Stimulated activated CD4-positive, alpha-beta T cell treated with anti-CD3 and anti-CD28 coated beads, Interleukin-2, amount 100 ng/mL, for 48 hours (primary cell): ENCODE measurements at regions not wholly inside any gene's neighbourhood (a gene's known extent, or its start where the extent isn't known, plus 50 kb on each side); places are given as distances from the start of the nearest gene placed in this dataset.

ENCODE experiments used
- DNase-seq, 2 donors: peaks; one replicate each; pipeline ENCODE4 v3.0.0-alpha.2; 2020

DNA sequence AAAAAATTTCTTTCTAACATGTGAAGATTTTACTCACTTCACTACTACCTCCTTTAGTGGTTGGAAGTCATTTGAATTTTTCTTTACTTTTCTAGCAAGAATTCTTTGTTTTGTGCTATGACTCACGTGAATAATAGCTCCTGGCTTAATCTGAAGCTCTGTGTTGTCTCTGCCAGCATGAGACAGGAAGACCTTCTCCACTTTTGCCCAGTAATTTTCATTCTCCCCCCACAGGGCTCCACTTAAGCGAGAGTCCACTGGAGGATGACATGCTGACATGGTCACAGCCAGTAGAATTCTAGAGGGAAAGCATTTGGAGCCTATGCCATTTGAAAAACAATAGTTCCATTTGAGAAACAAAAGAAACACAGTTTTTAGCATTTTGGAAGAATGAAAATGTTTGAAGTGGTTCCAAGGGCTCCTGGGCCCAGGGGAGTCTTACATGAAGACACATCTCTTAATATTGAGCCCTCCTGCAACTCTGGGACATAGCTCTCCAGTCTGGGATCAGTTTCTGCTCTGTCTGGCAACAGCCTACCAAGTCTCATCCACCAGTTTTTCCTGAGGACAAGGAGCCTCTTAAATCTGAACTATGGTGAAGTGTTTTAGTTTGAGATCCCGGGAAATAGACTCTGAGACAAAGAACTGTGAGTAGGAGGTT lies 231.4 kb downstream of the PAX1 start:
- DNase-seq, result no peak

DNA sequence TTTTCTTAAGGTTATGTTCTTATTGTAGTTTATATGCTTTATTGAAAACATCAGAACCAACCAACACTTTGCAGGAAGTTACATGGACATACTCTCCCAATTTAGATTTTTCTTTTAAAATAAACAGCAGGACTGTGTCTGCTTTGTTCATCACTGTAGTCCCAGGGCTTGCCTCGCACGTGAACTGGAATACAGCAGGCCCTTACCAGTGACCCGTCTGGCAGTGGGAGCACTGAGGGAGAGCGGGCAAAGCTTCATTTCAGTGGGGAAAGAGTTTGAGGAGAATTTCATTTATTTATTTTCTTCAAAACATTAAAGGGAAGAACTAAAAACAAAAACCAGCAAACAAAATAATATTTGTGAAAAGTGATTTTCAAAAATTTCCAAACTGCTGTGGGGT lies 230.8 kb downstream of the PAX1 start:
- DNase-seq, result no peak

GRCh38 chr20:21933526-21933925 lies 228.1 kb downstream of the PAX1 start:
- DNase-seq, result no peak

GRCh38 chr20:21921251-21921650 lies 215.8 kb downstream of the PAX1 start:
- DNase-seq, result no peak

DNA sequence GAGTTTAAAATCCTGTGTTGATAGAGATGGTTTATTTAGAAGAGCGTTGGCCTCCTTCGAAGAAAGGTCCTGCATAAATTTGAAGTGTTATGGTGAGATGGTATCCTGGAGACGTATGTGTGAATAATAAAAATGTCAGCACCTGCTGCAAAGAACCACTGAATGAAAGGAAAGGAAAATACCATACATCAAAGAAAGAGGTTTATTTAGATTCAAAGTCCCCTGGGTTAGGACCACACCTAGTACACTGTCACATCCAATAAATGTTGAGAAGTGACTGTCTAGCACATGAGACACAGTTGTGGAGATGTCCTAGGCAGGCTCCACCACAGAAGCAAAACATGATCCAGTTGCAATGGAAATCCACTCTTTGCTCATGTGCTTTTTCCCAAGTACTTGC lies 214.7 kb downstream of the PAX1 start:
- no peak for DNase-seq

DNA sequence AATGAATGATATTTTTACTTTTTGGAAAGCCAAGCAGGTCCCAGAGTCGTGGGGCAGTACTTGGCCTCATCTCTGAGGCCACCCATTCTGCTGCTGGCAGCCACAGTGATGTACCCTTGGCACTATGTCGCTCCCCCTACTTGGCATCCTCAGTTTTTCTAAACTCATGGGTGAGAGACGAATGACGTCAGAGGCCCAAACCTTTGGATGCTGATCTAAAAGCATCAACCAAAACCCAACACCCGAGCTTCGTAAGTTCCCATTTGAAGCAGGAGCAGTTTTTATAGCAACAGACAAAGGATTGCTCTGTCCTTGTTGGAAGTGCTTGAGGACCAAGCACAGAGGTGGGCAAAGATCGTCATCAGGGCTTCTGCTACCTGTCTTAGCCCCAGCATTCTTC lies 212.9 kb downstream of the PAX1 start:
- DNase-seq, result no peak

DNA sequence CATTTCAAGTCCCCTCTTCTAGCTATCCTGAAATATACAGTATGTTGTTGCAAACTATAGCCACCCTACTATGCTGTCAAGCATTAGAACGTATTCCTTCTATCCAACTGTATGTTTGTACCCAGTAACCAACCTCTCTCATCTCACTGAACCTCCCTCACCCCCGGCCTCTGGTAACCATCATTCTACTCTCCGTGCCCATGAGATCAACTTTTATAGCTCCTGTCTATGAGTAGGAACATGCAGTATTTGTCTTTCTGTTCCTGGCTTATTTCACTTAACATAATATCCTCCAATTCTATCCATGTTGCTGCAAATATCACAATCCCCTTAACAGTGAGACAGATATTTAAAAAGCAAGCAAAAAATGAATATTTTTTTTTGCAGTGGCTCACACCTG lies 196.9 kb downstream of the PAX1 start:
- DNase-seq, result no peak

DNA sequence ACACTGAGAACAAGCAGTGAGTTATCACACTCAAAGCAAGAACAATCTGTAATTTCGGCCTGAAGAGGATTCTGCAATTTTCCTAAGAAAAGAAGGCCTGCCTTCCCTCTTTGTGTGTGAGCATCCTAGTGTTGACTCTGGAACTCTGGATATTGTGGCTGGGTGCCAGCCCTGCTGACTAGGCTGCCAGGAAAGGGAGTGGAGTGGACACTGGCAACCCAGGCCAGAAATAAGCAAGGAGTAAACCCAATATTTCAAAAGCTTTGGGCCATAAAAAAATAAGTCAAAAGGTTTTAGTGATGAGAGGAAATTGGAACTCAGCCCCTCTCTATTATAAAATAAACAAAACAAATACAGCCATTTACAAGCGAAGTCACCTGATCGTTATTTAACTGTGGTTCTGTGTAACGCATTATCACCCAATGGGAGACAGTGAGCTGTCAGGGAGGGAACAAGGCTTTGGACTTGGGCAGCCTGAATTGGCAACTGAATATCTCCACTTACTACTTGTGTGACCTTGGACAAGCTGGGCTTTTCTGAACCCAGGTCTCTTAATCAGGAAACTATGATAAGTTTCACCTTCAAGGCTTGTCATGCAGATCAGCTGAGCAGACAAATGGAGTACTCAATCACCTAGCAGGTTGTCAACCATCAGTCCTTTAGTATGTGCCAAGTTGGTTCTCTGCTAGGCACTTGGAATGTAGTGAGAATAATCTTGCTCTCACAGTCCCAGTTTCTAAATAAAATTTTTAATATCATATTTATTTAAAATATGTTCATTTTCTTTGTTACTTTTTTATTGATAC lies 196.2 kb downstream of the PAX1 start:
- DNase-seq, result no peak

GRCh38 chr20:21900431-21900830 lies 195.0 kb downstream of the PAX1 start:
- no peak for DNase-seq

DNA sequence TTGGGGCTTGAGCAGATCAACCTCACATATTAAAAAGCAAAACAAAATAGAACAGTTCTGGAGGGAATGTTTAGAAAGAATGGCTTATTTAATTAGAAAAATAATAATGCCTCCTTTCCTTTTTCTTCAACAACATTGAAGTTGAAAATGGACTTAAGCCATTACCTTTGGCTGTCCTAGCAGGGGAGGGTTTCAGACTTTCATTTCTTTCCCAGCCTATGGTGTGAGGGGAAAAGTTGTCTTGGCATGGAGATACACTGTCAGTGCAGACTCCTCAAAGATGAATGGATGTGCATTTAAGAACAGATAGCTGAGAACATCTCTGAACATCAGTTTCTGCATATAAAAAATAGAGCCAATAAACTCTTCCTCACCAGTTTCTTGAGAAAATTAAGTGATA lies 169.5 kb downstream of the PAX1 start:
- no peak for DNase-seq

GRCh38 chr20:21874127-21874526 lies 168.7 kb downstream of the PAX1 start:
- no peak for DNase-seq

GRCh38 chr20:21873291-21873690 lies 167.8 kb downstream of the PAX1 start:
- DNase-seq, result no peak

GRCh38 chr20:21867811-21868210 lies 162.3 kb downstream of the PAX1 start:
- DNase-seq, result no peak

DNA sequence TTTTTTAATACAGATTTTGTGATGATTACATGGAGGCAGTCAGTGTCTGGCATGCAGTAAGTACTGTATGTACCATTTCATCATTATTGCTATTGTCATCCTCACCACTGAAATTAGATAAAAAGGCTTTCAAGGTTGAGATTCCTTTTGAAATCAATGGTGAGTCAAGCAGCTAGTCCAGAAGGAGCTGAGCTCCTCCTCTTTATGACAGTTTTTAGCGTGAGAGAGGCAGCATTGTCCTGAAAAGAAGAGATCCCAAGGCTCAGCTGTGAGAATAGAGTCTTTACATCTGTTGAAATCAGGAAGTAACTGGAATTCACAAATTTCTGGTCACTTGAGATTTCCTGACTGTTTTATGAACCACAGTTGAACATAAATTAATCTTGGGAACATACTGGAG lies 161.9 kb downstream of the PAX1 start:
- no peak for DNase-seq

DNA sequence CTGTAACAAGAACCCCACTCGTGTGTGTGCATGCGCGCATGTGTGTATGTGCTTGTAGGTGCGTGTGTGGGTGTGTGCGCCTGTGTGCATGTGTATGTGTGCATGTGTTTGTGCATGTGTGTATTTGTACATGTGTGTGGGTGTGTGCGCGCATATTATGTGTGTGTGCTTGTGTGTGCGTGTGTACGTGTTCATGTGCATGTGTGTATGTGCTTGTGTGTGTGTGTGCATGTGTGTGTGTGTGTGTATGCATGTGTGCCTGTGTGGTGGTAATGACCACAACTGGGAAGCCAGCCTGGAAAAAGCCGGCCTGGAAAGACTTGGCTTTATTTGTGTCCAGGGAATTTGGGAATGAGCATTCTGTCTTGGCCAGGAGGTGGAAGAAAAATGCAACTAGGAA lies 157.5 kb downstream of the PAX1 start:
- DNase-seq, result no peak

- no peak for DNase-seq
Observed at GRCh38 chr20:21862259-21862946, 156.9 kb downstream of the PAX1 start.

DNA sequence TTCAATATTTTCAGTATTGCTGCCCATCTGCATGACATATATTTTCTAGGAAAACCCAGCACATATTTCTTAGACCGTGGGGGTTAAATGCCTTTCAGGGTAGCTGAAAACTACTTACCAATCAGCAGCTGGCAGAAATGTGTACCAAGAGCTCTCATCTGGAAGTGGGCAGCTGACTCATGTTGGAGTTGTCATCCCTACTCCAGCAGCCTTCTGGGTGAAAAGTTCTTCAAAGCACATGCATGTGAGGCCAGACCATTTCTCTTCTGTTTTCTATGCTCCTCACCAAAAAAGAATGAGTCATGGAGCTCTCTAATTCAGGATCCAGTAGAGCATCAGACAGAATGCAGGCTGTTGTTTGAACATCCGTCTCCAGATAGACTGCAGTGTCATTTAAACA lies 135.5 kb downstream of the PAX1 start:
- DNase-seq, result no peak

DNA sequence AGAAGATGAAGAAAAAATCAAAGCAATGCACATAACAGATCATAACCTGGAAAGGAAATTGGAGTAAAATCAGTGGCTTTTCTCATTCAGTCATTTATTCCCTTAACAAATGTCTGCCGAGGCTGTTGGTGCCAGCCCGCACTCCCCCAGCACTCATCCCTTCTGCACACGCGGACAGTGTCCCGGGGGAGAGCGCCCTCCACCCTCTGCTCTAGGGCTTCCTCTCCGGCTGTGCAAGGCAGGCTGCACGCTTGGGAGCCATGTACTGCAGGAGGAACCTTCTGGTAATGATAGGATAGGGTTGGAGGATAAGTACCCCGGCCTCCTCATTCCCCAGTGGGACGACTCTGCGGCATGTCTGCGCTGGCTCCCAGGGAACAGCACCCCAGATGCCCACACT lies 134.5 kb downstream of the PAX1 start:
- no peak for DNase-seq

DNA sequence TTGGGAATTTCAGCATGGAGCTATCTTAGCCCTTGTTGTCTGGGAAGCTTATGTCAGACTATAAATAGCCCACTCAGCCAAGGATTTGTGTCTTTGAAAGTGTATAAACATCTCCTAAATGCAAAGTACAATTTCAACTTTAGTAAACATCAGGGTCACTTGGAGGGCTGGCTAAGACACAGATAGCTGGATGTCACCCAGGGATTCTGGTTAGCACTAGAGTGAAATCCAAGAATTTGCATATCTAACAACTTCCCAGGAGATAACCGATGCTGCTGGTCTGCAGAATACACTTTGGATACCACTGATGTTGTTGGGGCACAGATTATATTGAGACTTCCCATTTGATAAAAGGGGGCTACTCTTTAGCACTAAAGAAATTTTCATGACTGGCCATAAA lies 130.9 kb downstream of the PAX1 start:
- DNase-seq, result no peak

- no peak for DNase-seq
Observed at GRCh38 chr20:21835042-21835441, 129.6 kb downstream of the PAX1 start.

DNA sequence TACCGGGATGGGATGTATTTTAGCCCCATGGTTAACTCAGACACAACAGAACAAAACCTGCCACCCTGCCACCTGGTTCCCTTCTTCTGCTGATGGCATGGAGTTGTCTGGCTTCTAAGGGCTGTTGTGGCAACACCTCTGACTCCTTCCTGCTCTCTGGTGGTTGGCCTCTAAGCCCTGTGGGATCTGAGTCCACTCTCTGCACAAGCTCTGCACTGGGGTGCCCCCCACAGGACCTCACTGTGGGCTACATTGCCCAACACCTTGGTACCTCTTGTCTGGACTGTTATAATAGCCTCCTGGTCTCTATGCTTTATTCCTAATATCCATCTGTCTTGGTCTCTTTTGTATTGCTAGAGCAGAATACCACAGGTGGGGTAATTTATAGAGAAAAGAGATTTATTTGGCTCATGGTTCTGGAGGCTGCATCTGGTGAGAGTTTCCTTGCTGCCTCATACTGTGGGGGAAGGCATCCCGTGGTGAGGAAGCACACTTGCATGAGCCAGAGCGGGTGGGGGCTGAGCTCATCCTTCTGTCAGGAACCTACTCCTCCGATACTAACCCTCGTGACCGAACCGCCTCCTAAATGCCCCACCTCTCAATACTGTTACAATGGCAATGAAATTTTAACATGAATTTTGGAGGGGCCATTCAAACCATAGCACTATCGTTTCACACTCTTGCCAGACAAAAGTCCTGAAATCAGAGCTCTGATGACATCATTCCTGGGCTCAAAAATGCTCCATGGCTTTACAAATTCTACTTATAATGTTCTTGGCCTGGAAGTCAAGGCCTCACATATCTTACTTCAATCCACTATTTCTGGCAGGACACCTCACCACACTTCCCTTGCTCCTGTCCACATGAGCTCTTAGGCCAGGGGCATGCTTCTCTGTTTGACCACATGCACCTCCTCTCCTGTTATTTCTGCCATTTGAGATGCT lies 127.2 kb downstream of the PAX1 start:
- no peak for DNase-seq

GRCh38 chr20:21826976-21827375 lies 121.5 kb downstream of the PAX1 start:
- no peak for DNase-seq

- DNase-seq, result no peak
Observed at GRCh38 chr20:21821358-21821757, 115.9 kb downstream of the PAX1 start.
